ENCODE measurements at regions not wholly inside any gene's neighbourhood (a gene's known extent, or its start where the extent isn't known, plus 50 kb on each side); places are given as distances from the start of the nearest gene placed in this dataset.

DNA sequence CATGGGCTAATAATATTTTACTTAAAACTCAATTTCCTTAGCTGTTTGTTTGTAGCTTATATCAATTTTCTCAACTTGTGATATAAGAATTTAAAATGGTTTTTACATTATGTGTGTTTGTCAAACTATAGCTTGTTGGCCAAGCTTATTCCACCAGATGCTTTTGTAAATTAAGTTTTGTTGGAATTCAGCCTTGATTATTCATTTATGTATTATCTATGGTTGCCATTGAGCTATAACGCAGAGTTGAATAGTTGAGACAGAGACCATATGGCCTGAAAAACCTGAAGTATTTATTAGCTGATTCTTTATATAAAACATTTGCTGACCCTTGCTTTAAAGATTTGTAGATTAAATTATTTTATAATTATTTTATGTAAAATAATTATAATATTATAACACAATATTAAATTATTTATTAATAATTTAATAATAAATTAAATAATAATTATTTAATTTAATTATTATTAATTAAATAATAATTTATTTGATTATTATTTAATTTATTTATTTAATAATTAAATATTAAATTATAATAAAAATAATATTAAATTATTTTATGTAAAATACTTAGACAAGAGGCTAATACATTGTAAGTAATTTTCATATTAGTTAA lies 779.6 kb upstream of the NECTIN3 start:
- no peaks in the 10 kb centered on the region for H3K36me3 ChIP-seq
- H3K9me3 ChIP-seq: no peaks in the 10 kb centered on the region
- H3K4me1 ChIP-seq (replicated peaks): no peaks in the 10 kb centered on the region
- H3K4me3 ChIP-seq: no peak overlapping the region
- WGBS: 82% methylated on average over 1 of the region's 1 CpG
- no peaks in the 10 kb centered on the region for H3K27me3 ChIP-seq (replicated peaks; ENCODE audit: insufficient read depth)
- intact Hi-C loops (cut with DNase I): no loop called here
- TF ChIP-seq POLR2AphosphoS5 (IDR thresholded peaks at IDR 0.05): no peak
- TF ChIP-seq CTCF (IDR thresholded peaks at IDR 0.05): no peak
- no peak for DNase-seq (ENCODE audit: low spot score)
- H3K27ac ChIP-seq: no peak overlapping the region

DNA sequence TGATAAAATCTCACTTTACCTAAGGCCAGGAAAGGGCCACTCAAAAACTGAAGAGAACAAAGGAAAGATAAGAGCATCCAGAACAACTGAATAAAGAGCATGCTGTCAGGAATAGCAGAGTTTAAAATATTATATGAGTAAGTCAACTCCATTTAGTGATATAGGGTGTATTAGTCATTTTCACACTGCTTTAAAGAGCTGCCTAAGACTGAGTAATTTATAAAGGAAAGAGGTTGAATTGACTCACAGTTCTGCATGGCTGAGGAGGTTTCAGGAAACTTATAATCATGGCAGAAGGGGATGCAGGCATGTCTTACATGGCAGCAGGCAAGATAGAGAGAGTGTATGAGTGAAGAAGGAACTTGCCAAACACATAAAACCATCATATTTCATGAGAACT lies 778.0 kb upstream of the NECTIN3 start:
- Histone ChIP-seq H3K27me3 (replicated peaks; ENCODE audit: insufficient read depth) (no peaks in the 10 kb centered on the region), H3K9me3 (no peaks in the 10 kb centered on the region), H3K4me3 (no peak overlapping the region), H3K27ac (no peak overlapping the region), H3K36me3 (no peaks in the 10 kb centered on the region), H3K4me1 (replicated peaks) (no peaks in the 10 kb centered on the region)
- DNase-seq (ENCODE audit: low spot score): no peak
- TF ChIP-seq CTCF (IDR thresholded peaks at IDR 0.05) (no peak), POLR2A (IDR thresholded peaks at IDR 0.05) (no peak), POLR2AphosphoS5 (IDR thresholded peaks at IDR 0.05) (no peak)
- intact Hi-C loops (cut with DNase I): no loop called here

DNA sequence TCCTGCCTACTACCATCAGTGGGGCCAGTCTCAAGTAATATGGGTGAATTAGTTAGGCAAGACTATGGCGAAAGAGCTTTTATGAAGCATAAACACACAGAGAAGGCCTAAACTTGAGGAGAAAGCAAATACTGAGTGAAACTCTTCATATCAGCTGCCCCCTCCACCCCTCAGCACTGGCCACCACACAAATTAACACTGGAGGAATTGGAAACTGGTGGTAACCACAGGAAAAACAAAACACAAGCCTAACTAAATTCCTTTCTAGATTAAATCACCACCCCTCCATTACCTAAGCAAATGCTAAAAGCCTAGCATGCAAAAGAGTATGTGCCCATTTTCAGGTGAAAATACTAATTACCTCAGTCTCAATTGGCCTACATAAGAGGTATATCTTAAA lies 774.7 kb upstream of the NECTIN3 start:
- H3K36me3 ChIP-seq: no peaks in the 10 kb centered on the region
- no peak for TF ChIP-seq POLR2AphosphoS5 (IDR thresholded peaks at IDR 0.05)
- no peak for TF ChIP-seq CTCF (IDR thresholded peaks at IDR 0.05)
- no peak for TF ChIP-seq POLR2A (IDR thresholded peaks at IDR 0.05)
- no peak for DNase-seq (ENCODE audit: low spot score)
- no peaks in the 10 kb centered on the region for H3K27me3 ChIP-seq (replicated peaks; ENCODE audit: insufficient read depth)
- 100% methylated on average over 1 of the region's 1 CpG for WGBS
- no peaks in the 10 kb centered on the region for H3K9me3 ChIP-seq
- no peak overlapping the region for H3K4me3 ChIP-seq
- intact Hi-C loops (cut with DNase I): no loop called here
- H3K27ac ChIP-seq: no peak overlapping the region
- no peaks in the 10 kb centered on the region for H3K4me1 ChIP-seq (replicated peaks)

DNA sequence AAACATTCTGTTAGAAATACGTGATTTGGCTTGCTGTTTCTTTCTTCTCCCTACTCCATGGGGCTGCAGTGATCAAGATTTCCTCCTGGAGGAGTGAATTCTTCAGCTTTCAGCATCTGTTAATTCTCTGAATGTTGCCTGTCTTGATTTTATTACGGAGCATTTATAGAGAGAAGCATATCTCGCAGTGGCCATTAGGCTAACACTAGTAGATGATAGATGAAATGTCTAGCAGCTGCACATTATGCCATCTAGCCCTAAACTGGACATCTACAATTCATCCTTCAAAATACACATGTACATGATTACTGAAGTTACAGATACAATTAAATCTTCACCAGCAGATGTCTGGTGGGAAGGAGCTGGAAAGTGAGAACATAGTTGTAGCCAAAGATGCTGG lies 769.8 kb upstream of the NECTIN3 start:
- Histone ChIP-seq H3K27me3 (replicated peaks; ENCODE audit: insufficient read depth) (no peaks in the 10 kb centered on the region), H3K27ac (no peak overlapping the region), H3K4me3 (no peak overlapping the region), H3K4me1 (replicated peaks) (no peaks in the 10 kb centered on the region), H3K9me3 (no peaks in the 10 kb centered on the region), H3K36me3 (no peaks in the 10 kb centered on the region)
- no peak for TF ChIP-seq POLR2AphosphoS5 (IDR thresholded peaks at IDR 0.05)
- DNase-seq (ENCODE audit: low spot score): no peak
- 66% methylated on average over 3 of the region's 3 CpGs for WGBS
- intact Hi-C loops (cut with DNase I): no loop called here

DNA sequence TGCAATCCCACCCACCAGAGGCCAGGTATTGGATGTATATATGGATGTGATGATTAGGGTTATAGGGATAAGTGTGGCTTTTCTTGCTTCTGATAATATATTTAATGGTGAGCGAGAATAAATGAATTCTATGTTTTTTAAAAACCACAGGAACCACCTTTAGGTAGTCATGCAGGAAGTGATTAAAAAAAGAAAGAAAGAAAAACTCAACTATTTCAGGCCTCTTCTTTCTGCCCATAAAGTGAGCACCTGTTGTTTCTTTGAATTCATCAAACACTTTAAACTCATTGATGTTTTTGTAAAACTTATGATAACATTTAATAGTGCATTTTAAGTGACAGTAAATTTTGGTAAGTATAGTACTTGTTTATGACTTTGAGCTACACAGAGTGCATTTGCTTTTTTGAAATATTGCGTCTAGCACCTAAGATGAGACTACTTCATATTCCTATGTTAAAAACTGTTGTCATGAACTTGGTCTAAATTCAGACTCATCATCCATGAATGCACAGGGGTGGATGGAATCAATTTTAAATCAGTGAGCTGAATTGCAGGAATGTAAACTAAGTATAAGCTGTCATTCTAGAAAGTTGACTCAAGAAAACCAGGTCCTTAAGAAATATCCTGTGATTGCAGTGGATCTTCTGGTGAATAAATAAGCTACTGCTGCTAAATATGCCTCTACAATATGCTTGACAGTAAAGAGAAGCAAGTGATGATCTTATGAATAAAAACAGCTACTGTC lies 764.4 kb upstream of the NECTIN3 start:
- TF ChIP-seq CTCF (IDR thresholded peaks at IDR 0.05) (no peak), POLR2AphosphoS5 (IDR thresholded peaks at IDR 0.05) (no peak), POLR2A (IDR thresholded peaks at IDR 0.05) (no peak)
- intact Hi-C loops (cut with DNase I): no loop called here
- WGBS: 89% methylated on average over 2 of the region's 2 CpGs

More for the DNA sequence above, 764.4 kb upstream of the NECTIN3 start:
- no peaks in the 10 kb centered on the region for H3K9me3 ChIP-seq
- no peak overlapping the region for H3K4me3 ChIP-seq
- no peaks in the 10 kb centered on the region for H3K36me3 ChIP-seq
- no peak for DNase-seq (ENCODE audit: low spot score)
- no peaks in the 10 kb centered on the region for H3K27me3 ChIP-seq (replicated peaks; ENCODE audit: insufficient read depth)
- no peaks in the 10 kb centered on the region for H3K4me1 ChIP-seq (replicated peaks)
- no peak overlapping the region for H3K27ac ChIP-seq

Data from prostate gland (tissue), 2 donors.